K562 (cell line): ENCODE measurements at regions not wholly inside any gene's neighbourhood (a gene's known extent, or its start where the extent isn't known, plus 50 kb on each side); places are given as distances from the start of the nearest gene placed in this dataset.

Source experiments
- ATAC-seq: fragments of 200-7000 bp; cut with Tn5 transposase; 3 replicates; pipeline ENCODE4 v1.9.1; 2020; ENCODE audit warnings: moderate library complexity
- BruUV-seq: library from RNA; stranded (reverse); fragments of 400-500 nt; replicated peaks from 2 replicates; lab custom pipeline; 2021; lab: Mats Ljungman, UMichigan
- CTCF ChIA-PET: fragments of 300-600 bp; formaldehyde crosslinking; extraction: SDS; loops from one replicate; lab custom pipeline; 2021; ENCODE audit warnings: low intra/inter-chr PET ratio; lab: Yijun Ruan, JAX
- POLR2A ChIA-PET: fragments of 300-600, 350-650 bp; sonication (Branson Sonifier 250); formaldehyde crosslinking; extraction: SDS; loops from one replicate; lab custom pipeline; 2021; ENCODE audit warnings: antibody characterized with exemption, inconsistent platforms; lab: Yijun Ruan, JAX
- DNase-seq, 4 experiments: peaks; one replicate each; pipeline versions ENCODE4 v3.0.0 to v3.0.0-alpha.2; 2011 to 2018; ENCODE audit warnings: low spot score in 3 of 4, mixed read lengths in 3 of 4; ENCODE audit errors: extremely low read depth in 1 of 4
- FAIRE-seq: peaks from 2 replicates; lab custom pipeline; 2011; peaks lifted over from hg19 to GRCh38; lab: Jason Lieb, UNC
- H2AFZ ChIP-seq: 2 replicates; pipeline ENCODE4 v1.6.0; 2011; ENCODE audit warnings: low read depth, low read length, control low read depth, inconsistent platforms
- H3K27ac ChIP-seq: fragments of 200-600 bp; 3 replicates; pipeline ENCODE4 v1.8.0; 2011; ENCODE audit warnings: low read depth, mild to moderate bottlenecking, control low read depth, inconsistent platforms, low read length, moderate library complexity, mixed read lengths; ENCODE audit errors: extremely low read depth
- H3K27me3 ChIP-seq, 2 experiments: fragments of 300-600 bp in 1 of 2; 2 replicates in 1 of 2; 3 replicates in 1 of 2; pipeline versions ENCODE4 v1.6.0 to v1.8.0; 2011; ENCODE audit warnings: inconsistent platforms in 2 of 2, low read length in 2 of 2, mild to moderate bottlenecking in 1 of 2, mixed read lengths in 1 of 2, moderate library complexity in 1 of 2; ENCODE audit not compliant: control insufficient read depth in 2 of 2, insufficient read depth in 2 of 2
- H3K36me3 ChIP-seq: fragments of 300-600 bp; 3 replicates; pipeline ENCODE4 v1.8.0; 2011; ENCODE audit warnings: mild to moderate bottlenecking, low read length, inconsistent platforms; ENCODE audit not compliant: control insufficient read depth, insufficient read depth
- H3K4me1 ChIP-seq, 2 experiments: fragments of 200-600 bp in 1 of 2; replicated peaks in 1 of 2; 2 replicates in 1 of 2; 3 replicates in 1 of 2; pipeline versions ENCODE4 v1.5.1 to v1.8.0; 2011; ENCODE audit warnings: inconsistent platforms in 2 of 2, low read length in 2 of 2, mild to moderate bottlenecking in 1 of 2, mixed read lengths in 1 of 2, moderate library complexity in 1 of 2; ENCODE audit not compliant: control insufficient read depth in 2 of 2, insufficient read depth in 2 of 2
- H3K4me2 ChIP-seq: 2 replicates; pipeline ENCODE4 v1.6.1; 2011; ENCODE audit warnings: low read length, control low read depth, inconsistent platforms, mixed read lengths; ENCODE audit not compliant: insufficient read depth
- H3K4me3 ChIP-seq: fragments of 200-600 bp; sonication (generic), shearing (Covaris generic); 2 replicates; pipeline ENCODE4 v1.5.1; 2016; ENCODE audit warnings: control low read depth, inconsistent platforms
- H3K79me2 ChIP-seq: fragments of 200-600 bp; 3 replicates; pipeline ENCODE4 v1.8.0; 2011; ENCODE audit warnings: low read length, inconsistent platforms; ENCODE audit not compliant: control insufficient read depth, insufficient read depth
- H3K9ac ChIP-seq, 2 experiments: 2 replicates each; pipeline versions ENCODE4 v1.6.0 to v1.6.1; 2011; ENCODE audit warnings: low read depth in 2 of 2, low read length in 2 of 2, control low read depth in 1 of 2, inconsistent platforms in 1 of 2, mild to moderate bottlenecking in 1 of 2, mixed read lengths in 1 of 2; ENCODE audit not compliant: insufficient read depth in 1 of 2
- H3K9me1 ChIP-seq: one replicate; pipeline ENCODE4 v1.6.0; 2011; ENCODE audit warnings: inconsistent platforms, mild to moderate bottlenecking, low read length, moderate library complexity; ENCODE audit not compliant: control insufficient read depth, insufficient read depth
- H3K9me3 ChIP-seq: replicated peaks from 2 replicates; pipeline ENCODE4 v1.5.1; 2011; ENCODE audit warnings: low read depth, low read length, inconsistent platforms; ENCODE audit not compliant: control insufficient read depth, insufficient read depth
- H4K20me1 ChIP-seq: replicated peaks from 2 replicates; pipeline ENCODE4 v1.6.1; 2011; ENCODE audit warnings: low read length, inconsistent platforms, mixed read lengths; ENCODE audit not compliant: control insufficient read depth, insufficient read depth
- BACH1 ChIP-seq: fragments of 200-800 bp; sonication (Bioruptor generic); IDR thresholded peaks from 2 replicates; pipeline ENCODE4 v1.6.1; 2016; ENCODE audit warnings: missing genetic modification characterization, missing compliant biosample characterization
- CBX5 ChIP-seq: IDR thresholded peaks from 2 replicates; pipeline ENCODE4 v1.6.1; 2014; ENCODE audit warnings: low read depth, borderline replicate concordance
- CHD2 ChIP-seq: IDR thresholded peaks from 2 replicates; pipeline ENCODE4 v1.6.1; 2011; ENCODE audit warnings: low read depth, low read length
- CXXC5 ChIP-seq: fragments of 250-450 bp; sonication (Bioruptor Pico); IDR thresholded peaks from 2 replicates; pipeline ENCODE4 v1.8.0; 2022; ENCODE audit warnings: inconsistent platforms, mild to moderate bottlenecking, moderate library complexity
- MECOM ChIP-seq: fragments of 250-450 bp; sonication (Bioruptor Pico); IDR thresholded peaks from 2 replicates; pipeline ENCODE4 v1.8.0; 2022; ENCODE audit warnings: inconsistent platforms
- MTF1 ChIP-seq: fragments of 250-450 bp; sonication (Bioruptor Pico); IDR thresholded peaks from 2 replicates; pipeline ENCODE4 v1.9.0; 2021; ENCODE audit warnings: moderate library complexity, mild to moderate bottlenecking, inconsistent platforms, borderline replicate concordance
- STAT5A ChIP-seq: IDR thresholded peaks from 2 replicates; pipeline ENCODE4 v1.6.1; 2012; ENCODE audit warnings: low read length, inconsistent platforms, borderline replicate concordance
- ZNF197 ChIP-seq: fragments of 200-800 bp; sonication (Bioruptor generic); IDR thresholded peaks from 2 replicates; pipeline ENCODE4 v1.6.1; 2016; ENCODE audit warnings: low read depth, missing genetic modification characterization, missing compliant biosample characterization
- ZNF324 ChIP-seq: fragments of 250-450 bp; sonication (Bioruptor Pico); IDR thresholded peaks from 2 replicates; pipeline ENCODE4 v1.4.0; 2020; ENCODE audit warnings: mild to moderate bottlenecking
- WGBS: fragments of 100-300 bp; shearing (Covaris generic); methylation state at CpG from one replicate; pipeline ENCODE4 v1.1.6; 2016; ENCODE audit warnings: low coverage, mixed read lengths; ENCODE audit not compliant: insufficient coverage; ENCODE audit errors: missing lambda C conversion rate; 5-methylcytosine and 5-hydroxymethylcytosine counted together
- in situ Hi-C: fragments of 300-500 bp; cut with MboI; formaldehyde crosslinking; loops from 4 replicates; pipeline ENCODE4 v1.15.0; 2018; ENCODE audit warnings: inconsistent platforms, mixed read lengths
- intact Hi-C: fragments of 100-400 bp; cut with micrococcal nuclease; formaldehyde crosslinking; loops from 2 replicates; pipeline ENCODE4 v1.14.2; 2022

DNA sequence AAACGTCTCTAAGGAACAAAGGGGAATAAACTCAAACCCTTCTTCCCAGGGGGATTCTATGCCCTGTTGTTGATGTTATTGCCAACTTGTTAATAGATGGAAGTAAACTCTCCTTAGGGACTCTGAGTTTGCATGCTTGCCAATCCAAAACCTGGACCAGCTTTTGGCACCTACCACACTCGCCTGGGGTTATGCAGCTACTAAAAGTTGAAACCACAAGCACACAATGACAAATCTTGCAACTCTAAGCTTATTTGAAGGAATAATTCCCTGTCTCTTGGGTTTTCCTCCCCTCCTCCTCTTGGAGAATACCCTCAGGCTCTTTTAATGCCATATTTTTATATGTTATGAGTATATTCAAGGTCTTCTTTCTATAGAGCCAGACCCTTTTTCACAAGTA, 484.1 kb downstream of the FBXO15 start:
- no peak overlapping the region for H2AFZ ChIP-seq
- ChIA-PET POLR2A (no interaction called here), CTCF (no interaction called here)
- FAIRE-seq (no peak), DNase-seq (no peak), ATAC-seq (no peak)
- no peaks in the 10 kb centered on the region for H3K27me3 ChIP-seq
- no peaks in the 10 kb centered on the region for H3K9me3 ChIP-seq
- no peak overlapping the region for H3K4me3 ChIP-seq
- H3K36me3 ChIP-seq, result no peaks in the 10 kb centered on the region
- no peaks in the 10 kb centered on the region for H3K79me2 ChIP-seq
- no peaks in the 10 kb centered on the region for H3K4me1 ChIP-seq
- H3K9ac ChIP-seq, result no peak overlapping the region
- H3K27ac ChIP-seq, result no peak overlapping the region
- intact Hi-C loops (no loop called here), in situ Hi-C loops (no loop called here)
- H3K9me1 ChIP-seq, result no peaks in the 10 kb centered on the region
- 0% methylated on average over 2 of the region's 2 CpGs for WGBS
- H3K4me2 ChIP-seq, result no peak overlapping the region
- no TSS peak for BruUV-seq
- TF ChIP-seq MTF1 (CRISPR knock-in tag), result no peak
- no peak for TF ChIP-seq MECOM (CRISPR knock-in tag)
- no peak for TF ChIP-seq ZNF324 (CRISPR knock-in tag)
- no peak for TF ChIP-seq CXXC5 (CRISPR knock-in tag)
- TF ChIP-seq, all 486 proteins: peak for 0
- H4K20me1 ChIP-seq, result no peaks in the 10 kb centered on the region

DNA sequence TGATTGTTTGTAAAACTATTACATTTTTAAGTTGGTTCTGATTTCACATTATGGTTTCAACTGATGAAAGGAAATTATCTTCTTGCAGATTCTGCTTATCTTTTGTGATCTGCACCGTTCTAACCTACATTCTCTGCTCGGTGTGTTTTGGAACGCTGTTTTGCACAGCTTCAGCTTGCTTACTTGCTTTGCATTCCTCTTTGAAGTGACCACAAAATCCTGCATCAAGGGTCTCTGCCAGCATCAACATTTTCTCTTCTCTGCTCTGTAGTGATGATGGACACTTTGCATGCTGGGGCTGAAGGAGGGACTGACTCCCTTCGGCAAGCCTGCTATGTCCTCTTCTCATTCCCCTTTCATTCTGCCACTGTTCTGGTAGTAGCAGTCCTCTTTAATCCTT, 485.2 kb downstream of the FBXO15 start:
- in situ Hi-C loops (no loop called here), intact Hi-C loops (no loop called here)
- no peak for FAIRE-seq
- H3K4me2 ChIP-seq, result no peak overlapping the region
- TF ChIP-seq BACH1 (tag) (no peak), STAT5A (no peak), CBX5 (no peak), ZNF197 (no peak), CHD2 (no peak)
- CTCF ChIA-PET, result no interaction called here
- H3K36me3 ChIP-seq, result no peaks in the 10 kb centered on the region
- no peak for ATAC-seq
- no peak overlapping the region for H3K4me3 ChIP-seq
- no peaks in the 10 kb centered on the region for H3K79me2 ChIP-seq
- H3K9me1 ChIP-seq, result no peaks in the 10 kb centered on the region
- H3K27ac ChIP-seq, result no peak overlapping the region
- H3K27me3 ChIP-seq, result no peaks in the 10 kb centered on the region
- WGBS, result 0% methylated on average over 4 of the region's 4 CpGs
- no peak overlapping the region for H3K9ac ChIP-seq
- H4K20me1 ChIP-seq, result no peaks in the 10 kb centered on the region
- POLR2A ChIA-PET, result no interaction called here
- no peaks in the 10 kb centered on the region for H3K4me1 ChIP-seq
- no peak overlapping the region for H2AFZ ChIP-seq
- DNase-seq, result no peak
- no TSS peak for BruUV-seq
- no peaks in the 10 kb centered on the region for H3K9me3 ChIP-seq
